Activated naive CD8-positive, alpha-beta T cell treated with anti-CD3 and anti-CD28 coated beads, Interleukin-2, amount 10 ng/mL, durations not matched to agents 7 days and 5 days (primary cell): ENCODE measurements at regions not wholly inside any gene's neighbourhood (a gene's known extent, or its start where the extent isn't known, plus 50 kb on each side); places are given as distances from the start of the nearest gene placed in this dataset.

Experiments used
- ATAC-seq: fragments of 150-1000 bp; cut with Tn5 transposase; one replicate; pipeline ENCODE4 v1.10.0; 2021; ENCODE audit warnings: low read depth, moderate library complexity
- POLR2A ChIA-PET: fragments of 350-600 bp; sonication (Branson Sonifier 250); formaldehyde crosslinking; loops from one replicate; lab custom pipeline; 2021; ENCODE audit warnings: antibody characterized with exemption; lab: Charles Lee
- DNase-seq: peaks from one replicate; pipeline ENCODE4 v3.0.0; 2021
- H3K27ac Mint-ChIP-seq: one replicate; pipeline ENCODE4 v1.8.0; 2022; ENCODE audit warnings: mild to moderate bottlenecking, mixed read lengths
- H3K27me3 Mint-ChIP-seq: one replicate; pipeline ENCODE4 v1.8.0; 2022; ENCODE audit warnings: mild to moderate bottlenecking, moderate library complexity, mixed read lengths
- H3K36me3 Mint-ChIP-seq: one replicate; pipeline ENCODE4 v1.8.0; 2021; ENCODE audit warnings: mild to moderate bottlenecking, mixed read lengths
- H3K4me1 Mint-ChIP-seq: one replicate; pipeline ENCODE4 v1.8.0; 2021; ENCODE audit warnings: mixed read lengths
- H3K4me3 Mint-ChIP-seq: one replicate; pipeline ENCODE4 v1.8.0; 2022; ENCODE audit warnings: mild to moderate bottlenecking, moderate library complexity, mixed read lengths
- H3K9me3 Mint-ChIP-seq: one replicate; pipeline ENCODE4 v1.8.0; 2021; ENCODE audit warnings: mixed read lengths

GRCh38 chr6:43861212-43861894 lies 91.3 kb downstream of the VEGFA start:
- Mint-ChIP-seq H3K27me3 (peaks cover 5% of the 10 kb centered on the region), H3K4me3 (no peak overlapping the region), H3K27ac (no peak overlapping the region), H3K36me3 (no peaks in the 10 kb centered on the region), H3K9me3 (no peaks in the 10 kb centered on the region), H3K4me1 (no peaks in the 10 kb centered on the region)
- no peak for DNase-seq
- POLR2A ChIA-PET, result no interaction called here
- no peak for ATAC-seq

- Mint-ChIP-seq H3K36me3 (no peaks in the 10 kb centered on the region), H3K27ac (no peak overlapping the region), H3K9me3 (no peaks in the 10 kb centered on the region), H3K27me3 (peaks cover 2% of the 10 kb centered on the region), H3K4me3 (no peak overlapping the region), H3K4me1 (no peaks in the 10 kb centered on the region)
- no peak for DNase-seq
- ATAC-seq, result no peak
- POLR2A ChIA-PET, result no interaction called here
These were observed 90.3 kb downstream of the VEGFA start for GRCh38 chr6:43860285-43860684.

GRCh38 chr6:43859213-43859612 lies 89.2 kb downstream of the VEGFA start:
- H3K4me1 Mint-ChIP-seq, result peaks cover 3% of the 10 kb centered on the region
- no peak overlapping the region for H3K27ac Mint-ChIP-seq
- ATAC-seq (no peak), DNase-seq (no peak)
- H3K27me3 Mint-ChIP-seq, result peaks cover 2% of the 10 kb centered on the region
- no peaks in the 10 kb centered on the region for H3K9me3 Mint-ChIP-seq
- POLR2A ChIA-PET, result no interaction called here
- H3K36me3 Mint-ChIP-seq, result no peaks in the 10 kb centered on the region
- no peak overlapping the region for H3K4me3 Mint-ChIP-seq

GRCh38 chr6:43858161-43859153 lies 88.4 kb downstream of the VEGFA start:
- H3K4me1 Mint-ChIP-seq, result peaks cover 3% of the 10 kb centered on the region
- ATAC-seq, result no peak
- no peaks in the 10 kb centered on the region for H3K9me3 Mint-ChIP-seq
- DNase-seq, result no peak
- H3K4me3 Mint-ChIP-seq, result no peak overlapping the region
- H3K27ac Mint-ChIP-seq, result no peak overlapping the region
- H3K36me3 Mint-ChIP-seq, result no peaks in the 10 kb centered on the region
- POLR2A ChIA-PET, result no interaction called here
- H3K27me3 Mint-ChIP-seq, result peaks cover 2% of the 10 kb centered on the region

- no peaks in the 10 kb centered on the region for H3K9me3 Mint-ChIP-seq
- H3K4me3 Mint-ChIP-seq, result no peak overlapping the region
- POLR2A ChIA-PET, result no interaction called here
- no peaks in the 10 kb centered on the region for H3K27me3 Mint-ChIP-seq
- ATAC-seq, result no peak
- DNase-seq, result no peak
- H3K36me3 Mint-ChIP-seq, result no peaks in the 10 kb centered on the region
- peaks cover 3% of the 10 kb centered on the region for H3K4me1 Mint-ChIP-seq
- no peak overlapping the region for H3K27ac Mint-ChIP-seq
These were observed 86.2 kb downstream of the VEGFA start for GRCh38 chr6:43856005-43856765.

GRCh38 chr6:43855247-43855646 lies 85.2 kb downstream of the VEGFA start:
- H3K4me1 Mint-ChIP-seq, result peaks cover 3% of the 10 kb centered on the region
- no peaks in the 10 kb centered on the region for H3K9me3 Mint-ChIP-seq
- H3K27ac Mint-ChIP-seq, result no peak overlapping the region
- no peak for ATAC-seq
- H3K36me3 Mint-ChIP-seq, result no peaks in the 10 kb centered on the region
- no peaks in the 10 kb centered on the region for H3K27me3 Mint-ChIP-seq
- no peak overlapping the region for H3K4me3 Mint-ChIP-seq
- POLR2A ChIA-PET, result no interaction called here
- DNase-seq, result no peak

GRCh38 chr6:43853066-43853650 lies 83.1 kb downstream of the VEGFA start:
- no peak overlapping the region for H3K4me3 Mint-ChIP-seq
- no peak overlapping the region for H3K27ac Mint-ChIP-seq
- ATAC-seq (no peak), DNase-seq (no peak)
- no peaks in the 10 kb centered on the region for H3K36me3 Mint-ChIP-seq
- H3K27me3 Mint-ChIP-seq, result no peaks in the 10 kb centered on the region
- H3K9me3 Mint-ChIP-seq, result no peaks in the 10 kb centered on the region
- POLR2A ChIA-PET, result no interaction called here
- H3K4me1 Mint-ChIP-seq, result peaks cover 6% of the 10 kb centered on the region

GRCh38 chr6:43852350-43852864 lies 82.4 kb downstream of the VEGFA start:
- DNase-seq (no peak), ATAC-seq (no peak)
- Mint-ChIP-seq H3K9me3 (no peaks in the 10 kb centered on the region), H3K4me3 (no peak overlapping the region), H3K27ac (no peak overlapping the region), H3K27me3 (no peaks in the 10 kb centered on the region), H3K36me3 (no peaks in the 10 kb centered on the region), H3K4me1 (peaks cover 6% of the 10 kb centered on the region)
- POLR2A ChIA-PET, result no interaction called here

- no peaks in the 10 kb centered on the region for H3K27me3 Mint-ChIP-seq
- H3K36me3 Mint-ChIP-seq, result no peaks in the 10 kb centered on the region
- no peaks in the 10 kb centered on the region for H3K9me3 Mint-ChIP-seq
- POLR2A ChIA-PET, result no interaction called here
- H3K27ac Mint-ChIP-seq, result no peak overlapping the region
- no peak for ATAC-seq
- DNase-seq, result no peak
- peaks cover 6% of the 10 kb centered on the region for H3K4me1 Mint-ChIP-seq
- no peak overlapping the region for H3K4me3 Mint-ChIP-seq
These were observed 81.3 kb downstream of the VEGFA start for GRCh38 chr6:43851204-43851865.

GRCh38 chr6:43850314-43851203 lies 80.5 kb downstream of the VEGFA start:
- Mint-ChIP-seq H3K27ac (no peak overlapping the region), H3K4me1 (peaks cover 6% of the 10 kb centered on the region), H3K36me3 (no peaks in the 10 kb centered on the region), H3K4me3 (no peak overlapping the region), H3K27me3 (no peaks in the 10 kb centered on the region), H3K9me3 (no peaks in the 10 kb centered on the region)
- POLR2A ChIA-PET, result no interaction called here
- DNase-seq (no peak), ATAC-seq (no peak)

- no peaks in the 10 kb centered on the region for H3K9me3 Mint-ChIP-seq
- H3K27me3 Mint-ChIP-seq, result peaks cover 3% of the 10 kb centered on the region
- no peaks in the 10 kb centered on the region for H3K36me3 Mint-ChIP-seq
- POLR2A ChIA-PET, result no interaction called here
- ATAC-seq (no peak), DNase-seq (no peak)
- peaks cover 3% of the 10 kb centered on the region for H3K4me1 Mint-ChIP-seq
- no peak overlapping the region for H3K27ac Mint-ChIP-seq
- H3K4me3 Mint-ChIP-seq, result no peak overlapping the region
These were observed 79.8 kb downstream of the VEGFA start for GRCh38 chr6:43849844-43850243.
